ENCODE measurements at regions not wholly inside any gene's neighbourhood (a gene's known extent, or its start where the extent isn't known, plus 50 kb on each side); places are given as distances from the start of the nearest gene placed in this dataset.

DNA sequence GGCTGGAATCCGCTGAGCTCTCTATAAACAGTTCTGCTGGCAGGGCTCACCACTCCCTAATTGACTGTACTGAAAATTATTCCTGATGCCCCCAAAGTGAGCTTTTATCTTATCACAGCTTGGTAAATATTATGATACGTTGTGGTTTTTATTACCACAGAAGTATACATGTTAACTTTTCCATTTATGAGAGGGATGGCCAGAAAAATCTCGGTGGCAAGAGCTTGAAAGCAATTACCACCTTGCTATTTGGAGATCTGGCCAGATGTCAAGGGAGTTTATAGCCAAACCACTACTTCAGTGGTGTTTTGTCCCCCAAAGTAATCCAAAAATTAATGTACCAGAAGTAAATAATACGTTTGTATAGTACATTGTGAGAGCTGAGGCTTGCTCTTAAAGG, 75.4 kb upstream of the RCN1 start:
- Mint-ChIP-seq H3K27me3 (peaks cover 36% of the 10 kb centered on the region), H3K27ac (no peak overlapping the region), H3K9me3 (no peaks in the 10 kb centered on the region), H3K4me3 (no peak overlapping the region), H3K36me3 (ENCODE audit: low read depth) (no peaks in the 10 kb centered on the region), H3K4me1 (ENCODE audit: low read depth) (no peaks in the 10 kb centered on the region)
- POLR2A ChIA-PET = no interaction called here
- no peak overlapping the region for H3K4me3 ChIP-seq (ENCODE audit: low read length)
- intact Hi-C loops (cut with DNase I, micrococcal nuclease) = no loop called here
- ATAC-seq (ENCODE audit: poor library complexity) (no peak), DNase-seq (no peak)
- H3K4me1 ChIP-seq (ENCODE audit: insufficient read depth, low read length) = no peaks in the 10 kb centered on the region
- H3K27ac ChIP-seq (ENCODE audit: low read depth in 1 of 2, low read length in 2 of 2) = no peak overlapping the region
- no peaks in the 10 kb centered on the region for H3K36me3 ChIP-seq (ENCODE audit: insufficient read depth, low read length)
- peaks cover 0 to 4% of the 10 kb centered on the region in 2 experiments for H3K27me3 ChIP-seq (ENCODE audit: control insufficient read depth in 1 of 2, insufficient read depth in 2 of 2, low read length in 2 of 2)
- no peaks in the 10 kb centered on the region for H3K9me3 ChIP-seq (ENCODE audit: control insufficient read depth in 1 of 2, insufficient read depth in 1 of 2, low read length in 2 of 2)
- TF ChIP-seq CTCF (IDR thresholded peaks at IDR 0.05) = no peak
- CTCF ChIA-PET = no interaction called here

- ATAC-seq (ENCODE audit: poor library complexity) = no peak
Observed at GRCh38 chr11:32013603-32014002, 77.3 kb upstream of the RCN1 start.

GRCh38 chr11:32012049-32012448, 78.8 kb upstream of the RCN1 start:
- H3K4me1 Mint-ChIP-seq (ENCODE audit: low read depth) = no peaks in the 10 kb centered on the region

More at GRCh38 chr11:32013603-32014002, 77.3 kb upstream of the RCN1 start:
- peaks cover 0 to 12% of the 10 kb centered on the region in 2 experiments for H3K27me3 ChIP-seq (ENCODE audit: control insufficient read depth in 1 of 2, insufficient read depth in 2 of 2, low read length in 2 of 2)
- POLR2A ChIA-PET = no interaction called here
- Mint-ChIP-seq H3K4me1 (ENCODE audit: low read depth) (no peaks in the 10 kb centered on the region), H3K36me3 (ENCODE audit: low read depth) (no peaks in the 10 kb centered on the region), H3K9me3 (no peaks in the 10 kb centered on the region), H3K4me3 (no peak overlapping the region), H3K27me3 (peaks cover 48% of the 10 kb centered on the region), H3K27ac (no peak overlapping the region)
- H3K4me3 ChIP-seq (ENCODE audit: low read length) = no peak overlapping the region
- no peak for TF ChIP-seq CTCF (IDR thresholded peaks at IDR 0.05)
- no peak overlapping the region for H3K27ac ChIP-seq (ENCODE audit: low read depth in 1 of 2, low read length in 2 of 2)
- CTCF ChIA-PET = no interaction called here
- no peak for DNase-seq
- no peaks in the 10 kb centered on the region for H3K4me1 ChIP-seq (ENCODE audit: insufficient read depth, low read length)
- H3K9me3 ChIP-seq (ENCODE audit: control insufficient read depth in 1 of 2, insufficient read depth in 1 of 2, low read length in 2 of 2) = no peaks in the 10 kb centered on the region
- no peaks in the 10 kb centered on the region for H3K36me3 ChIP-seq (ENCODE audit: insufficient read depth, low read length)
- intact Hi-C loops (cut with DNase I, micrococcal nuclease) = no loop called here

More at GRCh38 chr11:32012049-32012448, 78.8 kb upstream of the RCN1 start:
- Mint-ChIP-seq H3K4me3 (no peak overlapping the region), H3K27ac (no peak overlapping the region), H3K27me3 (peaks cover 58% of the 10 kb centered on the region), H3K36me3 (ENCODE audit: low read depth) (no peaks in the 10 kb centered on the region), H3K9me3 (no peaks in the 10 kb centered on the region)
- no peaks in the 10 kb centered on the region for H3K9me3 ChIP-seq (ENCODE audit: control insufficient read depth in 1 of 2, insufficient read depth in 1 of 2, low read length in 2 of 2)
- CTCF ChIA-PET = no interaction called here
- TF ChIP-seq CTCF (IDR thresholded peaks at IDR 0.05) = no peak
- peaks cover 8 to 14% of the 10 kb centered on the region in 2 experiments for H3K27me3 ChIP-seq (ENCODE audit: control insufficient read depth in 1 of 2, insufficient read depth in 2 of 2, low read length in 2 of 2)
- POLR2A ChIA-PET = no interaction called here
- intact Hi-C loops (cut with DNase I, micrococcal nuclease) = no loop called here
- no peak for ATAC-seq (ENCODE audit: poor library complexity)
- H3K4me1 ChIP-seq (ENCODE audit: insufficient read depth, low read length) = no peaks in the 10 kb centered on the region
- no peaks in the 10 kb centered on the region for H3K36me3 ChIP-seq (ENCODE audit: insufficient read depth, low read length)
- H3K27ac ChIP-seq (ENCODE audit: low read depth in 1 of 2, low read length in 2 of 2) = no peak overlapping the region
- DNase-seq = no peak
- no peak overlapping the region for H3K4me3 ChIP-seq (ENCODE audit: low read length)

Data from CD4-positive, alpha-beta T cell (primary cell).